ENCODE measurements at regions not wholly inside any gene's neighbourhood (a gene's known extent, or its start where the extent isn't known, plus 50 kb on each side); places are given as distances from the start of the nearest gene placed in this dataset.

GRCh38 chr16:73364413-73364812 is 316.5 kb upstream of the ZFHX3 start:
- TF ChIP-seq CTCF (IDR thresholded peaks at IDR 0.05) (no peak), POLR2AphosphoS5 (IDR thresholded peaks at IDR 0.05) (no peak), POLR2A (IDR thresholded peaks at IDR 0.05) (no peak), EP300 (IDR thresholded peaks at IDR 0.05) (no peak)

Data from suprapubic skin (tissue), 4 donors.